ENCODE measurements at regions not wholly inside any gene's neighbourhood (a gene's known extent, or its start where the extent isn't known, plus 50 kb on each side); places are given as distances from the start of the nearest gene placed in this dataset.

DNA sequence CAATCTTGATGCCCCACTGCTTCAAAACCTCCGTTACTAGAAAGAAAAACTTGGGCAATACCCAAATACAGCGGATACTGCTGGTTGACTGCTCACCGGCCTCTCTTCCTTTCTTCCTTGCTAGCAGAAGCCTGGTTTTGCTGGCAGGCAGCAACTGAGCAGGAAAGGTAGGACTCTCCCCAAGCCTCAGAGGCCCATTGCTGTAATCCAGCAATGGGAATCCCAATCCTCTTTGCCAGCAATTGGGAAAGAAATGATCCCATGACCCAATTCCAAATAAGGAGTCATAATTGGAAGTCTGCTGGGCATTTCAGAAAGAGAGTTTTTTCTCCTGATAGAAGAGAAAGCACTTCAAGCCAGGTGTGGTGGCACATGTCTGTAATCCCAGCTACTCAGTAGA is 394.5 kb downstream of the BCOR start:
- H3K4me1 ChIP-seq (ENCODE audit: control insufficient read depth, insufficient read depth, low read length, poor library complexity, severe bottlenecking) = no peaks in the 10 kb centered on the region
- H3K9me3 ChIP-seq (ENCODE audit: control insufficient read depth, low read length) = no peaks in the 10 kb centered on the region
- H3K4me3 ChIP-seq (ENCODE audit: insufficient read depth, low read depth, low read length, poor library complexity, severe bottlenecking) = no peak overlapping the region
- H3K27me3 ChIP-seq (replicated peaks; ENCODE audit: control insufficient read depth, insufficient read depth, low read length, poor library complexity, severe bottlenecking) = no peaks in the 10 kb centered on the region
- no peak for DNase-seq
- no peak overlapping the region for H3K27ac ChIP-seq (ENCODE audit: insufficient read depth, low read length, poor library complexity, severe bottlenecking)
- H3K36me3 ChIP-seq (ENCODE audit: control insufficient read depth, insufficient read depth, low read length) = no peaks in the 10 kb centered on the region

DNA sequence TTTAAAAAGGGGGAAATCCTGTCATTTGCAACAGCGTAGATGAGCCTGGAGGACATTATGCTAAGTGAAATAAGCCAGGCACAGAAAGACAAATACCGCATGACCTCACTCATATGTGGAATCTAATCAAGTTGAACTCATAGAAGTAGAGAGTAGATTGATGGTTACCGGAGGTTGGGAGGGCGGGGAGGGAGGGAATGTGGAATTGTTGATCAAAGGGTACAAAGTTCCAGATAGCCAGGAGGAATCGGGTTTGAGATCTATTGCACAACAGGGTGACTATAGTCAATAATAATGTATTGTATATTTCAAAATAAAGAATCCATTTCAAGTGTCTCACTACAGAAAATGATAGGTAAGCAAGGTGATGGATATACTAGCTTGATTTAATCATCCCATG is 393.2 kb downstream of the BCOR start:
- no peaks in the 10 kb centered on the region for H3K27me3 ChIP-seq (replicated peaks; ENCODE audit: control insufficient read depth, insufficient read depth, low read length, poor library complexity, severe bottlenecking)
- no peaks in the 10 kb centered on the region for H3K9me3 ChIP-seq (ENCODE audit: control insufficient read depth, low read length)
- H3K27ac ChIP-seq (ENCODE audit: insufficient read depth, low read length, poor library complexity, severe bottlenecking) = no peak overlapping the region
- no peaks in the 10 kb centered on the region for H3K4me1 ChIP-seq (ENCODE audit: control insufficient read depth, insufficient read depth, low read length, poor library complexity, severe bottlenecking)
- no peak for DNase-seq
- H3K36me3 ChIP-seq (ENCODE audit: control insufficient read depth, insufficient read depth, low read length) = no peaks in the 10 kb centered on the region
- no peak overlapping the region for H3K4me3 ChIP-seq (ENCODE audit: insufficient read depth, low read depth, low read length, poor library complexity, severe bottlenecking)

DNA sequence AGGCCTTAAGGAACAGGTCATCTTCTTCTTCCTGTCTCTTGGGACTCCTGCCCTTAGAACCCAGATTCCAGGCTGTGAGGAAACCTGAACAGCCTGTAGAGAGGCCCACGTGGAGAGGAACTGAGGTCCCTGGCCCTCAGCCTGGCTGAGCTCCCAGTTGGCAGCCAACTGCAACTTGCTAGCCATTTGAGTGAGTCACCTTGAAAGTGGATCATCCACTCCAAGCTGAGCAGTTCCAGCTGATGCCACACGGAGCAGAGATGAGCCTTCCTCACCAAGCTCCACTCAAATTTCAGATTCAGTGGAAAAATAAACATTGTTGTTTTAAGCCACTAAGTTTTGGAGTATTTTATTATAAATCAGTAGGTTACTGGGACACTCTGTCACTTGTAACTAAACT is 392.5 kb downstream of the BCOR start:
- DNase-seq = no peak
- H3K27me3 ChIP-seq (replicated peaks; ENCODE audit: control insufficient read depth, insufficient read depth, low read length, poor library complexity, severe bottlenecking) = no peaks in the 10 kb centered on the region
- H3K27ac ChIP-seq (ENCODE audit: insufficient read depth, low read length, poor library complexity, severe bottlenecking) = no peak overlapping the region
- no peak overlapping the region for H3K4me3 ChIP-seq (ENCODE audit: insufficient read depth, low read depth, low read length, poor library complexity, severe bottlenecking)
- no peaks in the 10 kb centered on the region for H3K9me3 ChIP-seq (ENCODE audit: control insufficient read depth, low read length)
- no peaks in the 10 kb centered on the region for H3K4me1 ChIP-seq (ENCODE audit: control insufficient read depth, insufficient read depth, low read length, poor library complexity, severe bottlenecking)
- no peaks in the 10 kb centered on the region for H3K36me3 ChIP-seq (ENCODE audit: control insufficient read depth, insufficient read depth, low read length)

DNA sequence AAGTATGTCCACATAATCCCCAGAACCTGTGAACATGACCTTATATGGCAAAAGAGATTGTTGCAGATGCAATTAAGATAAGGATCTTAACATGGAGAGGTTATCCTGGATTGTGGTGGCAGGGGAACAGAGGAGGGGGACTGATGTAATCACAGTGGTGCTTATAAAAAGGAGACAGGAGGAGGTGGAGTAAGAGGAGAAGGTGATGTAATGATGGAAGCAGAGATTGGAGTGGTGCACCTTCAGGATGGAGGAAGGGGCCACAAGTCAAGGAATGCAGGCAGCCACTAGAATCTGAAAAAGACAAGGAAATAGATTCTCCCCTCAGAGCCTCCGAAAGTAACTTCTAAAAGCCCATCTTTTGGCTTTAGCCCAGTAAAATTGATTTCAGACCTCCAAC is 388.4 kb downstream of the BCOR start:
- DNase-seq = no peak

GRCh38 chrX:39709812-39710211 is 387.9 kb downstream of the BCOR start:
- Histone ChIP-seq H3K9me3 (ENCODE audit: control insufficient read depth, low read length) (no peaks in the 10 kb centered on the region), H3K36me3 (ENCODE audit: control insufficient read depth, insufficient read depth, low read length) (no peaks in the 10 kb centered on the region), H3K4me1 (ENCODE audit: control insufficient read depth, insufficient read depth, low read length, poor library complexity, severe bottlenecking) (no peaks in the 10 kb centered on the region), H3K27me3 (replicated peaks; ENCODE audit: control insufficient read depth, insufficient read depth, low read length, poor library complexity, severe bottlenecking) (no peaks in the 10 kb centered on the region), H3K4me3 (ENCODE audit: insufficient read depth, low read depth, low read length, poor library complexity, severe bottlenecking) (no peak overlapping the region), H3K27ac (ENCODE audit: insufficient read depth, low read length, poor library complexity, severe bottlenecking) (no peak overlapping the region)
- DNase-seq = no peak

More for the DNA sequence above, 388.4 kb downstream of the BCOR start:
- Histone ChIP-seq H3K9me3 (ENCODE audit: control insufficient read depth, low read length) (no peaks in the 10 kb centered on the region), H3K4me3 (ENCODE audit: insufficient read depth, low read depth, low read length, poor library complexity, severe bottlenecking) (no peak overlapping the region), H3K27me3 (replicated peaks; ENCODE audit: control insufficient read depth, insufficient read depth, low read length, poor library complexity, severe bottlenecking) (no peaks in the 10 kb centered on the region), H3K36me3 (ENCODE audit: control insufficient read depth, insufficient read depth, low read length) (no peaks in the 10 kb centered on the region), H3K4me1 (ENCODE audit: control insufficient read depth, insufficient read depth, low read length, poor library complexity, severe bottlenecking) (no peaks in the 10 kb centered on the region), H3K27ac (ENCODE audit: insufficient read depth, low read length, poor library complexity, severe bottlenecking) (no peak overlapping the region)

- H3K4me1 ChIP-seq (ENCODE audit: control insufficient read depth, insufficient read depth, low read length, poor library complexity, severe bottlenecking) = no peaks in the 10 kb centered on the region
- no peak overlapping the region for H3K27ac ChIP-seq (ENCODE audit: insufficient read depth, low read length, poor library complexity, severe bottlenecking)
- H3K9me3 ChIP-seq (ENCODE audit: control insufficient read depth, low read length) = no peaks in the 10 kb centered on the region
- DNase-seq = no peak
- no peak overlapping the region for H3K4me3 ChIP-seq (ENCODE audit: insufficient read depth, low read depth, low read length, poor library complexity, severe bottlenecking)
- H3K36me3 ChIP-seq (ENCODE audit: control insufficient read depth, insufficient read depth, low read length) = no peaks in the 10 kb centered on the region
- no peaks in the 10 kb centered on the region for H3K27me3 ChIP-seq (replicated peaks; ENCODE audit: control insufficient read depth, insufficient read depth, low read length, poor library complexity, severe bottlenecking)
These were observed 387.0 kb downstream of the BCOR start for GRCh38 chrX:39710776-39711175.

DNA sequence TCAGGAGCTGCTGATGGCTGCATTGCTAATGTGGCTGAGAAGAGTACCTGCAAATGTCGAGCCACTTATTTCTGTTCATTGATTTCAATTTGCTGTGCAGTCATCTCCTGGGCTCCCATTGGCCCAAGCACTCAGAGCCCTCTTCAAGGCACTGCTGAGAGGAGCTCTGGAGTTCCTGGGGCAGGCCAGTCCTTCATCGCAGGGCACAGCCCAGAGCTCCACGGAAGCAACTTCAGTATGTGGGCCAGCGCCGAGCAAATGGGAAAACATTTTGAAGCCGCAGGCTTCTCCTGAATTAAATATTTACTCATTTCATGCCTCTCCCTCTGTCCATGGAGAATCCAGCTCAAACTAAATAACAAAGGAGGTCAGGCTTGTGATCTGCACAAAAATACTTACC is 383.3 kb downstream of the BCOR start:
- DNase-seq = no peak
- Histone ChIP-seq H3K4me1 (ENCODE audit: control insufficient read depth, insufficient read depth, low read length, poor library complexity, severe bottlenecking) (no peaks in the 10 kb centered on the region), H3K9me3 (ENCODE audit: control insufficient read depth, low read length) (no peaks in the 10 kb centered on the region), H3K27ac (ENCODE audit: insufficient read depth, low read length, poor library complexity, severe bottlenecking) (no peak overlapping the region), H3K27me3 (replicated peaks; ENCODE audit: control insufficient read depth, insufficient read depth, low read length, poor library complexity, severe bottlenecking) (no peaks in the 10 kb centered on the region), H3K36me3 (ENCODE audit: control insufficient read depth, insufficient read depth, low read length) (no peaks in the 10 kb centered on the region), H3K4me3 (ENCODE audit: insufficient read depth, low read depth, low read length, poor library complexity, severe bottlenecking) (no peak overlapping the region)

GRCh38 chrX:39716401-39716800 is 381.4 kb downstream of the BCOR start:
- Histone ChIP-seq H3K27me3 (replicated peaks; ENCODE audit: control insufficient read depth, insufficient read depth, low read length, poor library complexity, severe bottlenecking) (no peaks in the 10 kb centered on the region), H3K4me1 (ENCODE audit: control insufficient read depth, insufficient read depth, low read length, poor library complexity, severe bottlenecking) (no peaks in the 10 kb centered on the region), H3K9me3 (ENCODE audit: control insufficient read depth, low read length) (no peaks in the 10 kb centered on the region), H3K36me3 (ENCODE audit: control insufficient read depth, insufficient read depth, low read length) (no peaks in the 10 kb centered on the region), H3K4me3 (ENCODE audit: insufficient read depth, low read depth, low read length, poor library complexity, severe bottlenecking) (no peak overlapping the region), H3K27ac (ENCODE audit: insufficient read depth, low read length, poor library complexity, severe bottlenecking) (no peak overlapping the region)
- DNase-seq = no peak

DNA sequence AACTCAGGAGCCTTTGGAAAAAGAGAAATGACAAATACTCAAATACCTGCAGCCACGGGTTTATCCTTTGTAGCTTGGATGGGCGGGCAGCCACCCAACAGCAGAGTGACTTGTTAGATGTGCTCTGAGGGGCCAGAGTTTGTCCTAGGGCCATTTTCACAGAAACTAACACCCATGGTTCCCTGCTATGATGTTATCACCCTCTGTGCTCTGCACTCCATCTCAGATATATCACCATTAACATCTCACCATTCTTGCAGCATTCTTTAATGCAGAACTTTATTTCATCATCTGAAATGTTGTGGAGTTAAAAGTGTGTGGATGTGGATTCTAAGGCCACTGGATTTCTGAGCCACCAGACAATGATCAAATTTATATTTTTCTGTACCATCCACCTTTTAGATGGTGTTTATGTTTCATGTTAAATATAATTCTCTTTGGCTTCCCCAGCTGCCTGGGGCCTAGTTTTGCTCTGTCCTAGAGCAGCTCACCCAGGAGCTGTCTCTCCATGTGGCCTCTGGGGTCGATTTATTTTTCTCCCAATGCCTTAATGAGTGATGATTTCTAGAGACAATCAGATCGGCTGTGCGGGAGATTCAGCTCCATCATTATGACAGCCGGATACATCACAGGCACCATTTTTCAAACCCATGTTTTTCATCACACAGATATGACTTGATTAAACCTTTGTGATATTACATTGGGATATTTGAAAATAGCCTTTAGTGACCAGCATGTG is 380.8 kb downstream of the BCOR start:
- Histone ChIP-seq H3K27ac (ENCODE audit: insufficient read depth, low read length, poor library complexity, severe bottlenecking) (no peak overlapping the region), H3K4me3 (ENCODE audit: insufficient read depth, low read depth, low read length, poor library complexity, severe bottlenecking) (no peak overlapping the region), H3K27me3 (replicated peaks; ENCODE audit: control insufficient read depth, insufficient read depth, low read length, poor library complexity, severe bottlenecking) (no peaks in the 10 kb centered on the region), H3K36me3 (ENCODE audit: control insufficient read depth, insufficient read depth, low read length) (no peaks in the 10 kb centered on the region), H3K4me1 (ENCODE audit: control insufficient read depth, insufficient read depth, low read length, poor library complexity, severe bottlenecking) (no peaks in the 10 kb centered on the region), H3K9me3 (ENCODE audit: control insufficient read depth, low read length) (no peaks in the 10 kb centered on the region)
- DNase-seq = no peak

DNA sequence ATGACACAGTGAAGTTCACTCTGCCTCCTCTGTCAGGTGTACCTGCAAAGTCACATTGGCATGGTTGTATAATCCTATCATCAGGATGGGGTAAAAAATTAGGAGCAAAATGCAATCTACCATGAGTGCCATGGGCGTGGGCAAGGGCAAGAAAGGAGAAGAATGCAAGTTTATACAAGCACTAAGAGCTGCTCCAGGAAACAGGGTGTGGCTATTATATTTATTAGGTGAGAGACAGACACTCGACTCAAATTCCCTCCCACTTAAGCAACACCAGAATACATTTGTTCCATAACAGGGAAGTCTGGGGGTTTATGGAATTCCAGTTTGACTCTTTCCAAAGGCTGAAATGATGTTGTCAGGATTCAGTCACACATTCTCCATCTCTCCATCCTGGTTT is 378.8 kb downstream of the BCOR start:
- Histone ChIP-seq H3K27me3 (replicated peaks; ENCODE audit: control insufficient read depth, insufficient read depth, low read length, poor library complexity, severe bottlenecking) (no peaks in the 10 kb centered on the region), H3K9me3 (ENCODE audit: control insufficient read depth, low read length) (no peaks in the 10 kb centered on the region), H3K4me1 (ENCODE audit: control insufficient read depth, insufficient read depth, low read length, poor library complexity, severe bottlenecking) (no peaks in the 10 kb centered on the region), H3K4me3 (ENCODE audit: insufficient read depth, low read depth, low read length, poor library complexity, severe bottlenecking) (no peak overlapping the region), H3K27ac (ENCODE audit: insufficient read depth, low read length, poor library complexity, severe bottlenecking) (no peak overlapping the region), H3K36me3 (ENCODE audit: control insufficient read depth, insufficient read depth, low read length) (no peaks in the 10 kb centered on the region)
- DNase-seq = no peak
